ENCODE measurements at regions not wholly inside any gene's neighbourhood (a gene's known extent, or its start where the extent isn't known, plus 50 kb on each side); places are given as distances from the start of the nearest gene placed in this dataset.
"Not testable (repeated sequence)": the region's sequence is repeated elsewhere in the genome, so short reads cannot be mapped to it uniquely, and the experiment has no call there.

DNA sequence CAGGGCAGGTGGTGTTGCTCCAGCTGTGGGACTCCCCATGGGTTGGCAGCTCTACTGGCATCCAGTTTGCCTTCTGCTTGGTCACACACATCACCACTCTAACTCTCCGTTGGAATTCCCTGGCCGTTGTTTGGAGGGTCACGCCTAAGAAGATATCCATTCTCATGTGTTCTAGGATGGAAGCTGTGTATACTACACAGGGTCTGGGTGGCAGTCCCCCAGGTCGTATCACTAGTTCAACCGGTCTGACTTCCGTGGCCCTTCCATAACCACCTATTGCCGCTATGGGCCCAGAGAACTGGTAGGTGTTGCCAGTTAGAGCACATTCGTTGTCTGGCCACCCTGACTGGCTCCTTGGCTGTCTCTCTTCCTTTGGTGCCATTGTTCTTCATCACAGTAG, 456.3 kb downstream of the TMEM121 start:
- no peak for DNase-seq
- 67 to 70% methylated on average over 8 of the region's 8 CpGs for WGBS, 2 donors
- Histone ChIP-seq H3K4me3 (no peak overlapping the region), H3K4me1 (no peaks in the 10 kb centered on the region), H3K27ac (no peak overlapping the region), H3K27me3 (no peaks in the 10 kb centered on the region), H3K9me3 (no peaks in the 10 kb centered on the region), H3K36me3 (no peaks in the 10 kb centered on the region)
- ATAC-seq = no peak
- TF ChIP-seq CTCF (IDR thresholded peaks at IDR 0.05) = no peak
- FAIRE-seq = no peak
- intact Hi-C loops (cut with DNase I) = no loop called here

- no peak for ATAC-seq
- no peak for DNase-seq
- Histone ChIP-seq H3K36me3 (no peaks in the 10 kb centered on the region), H3K27ac (no peak overlapping the region), H3K27me3 (no peaks in the 10 kb centered on the region), H3K4me1 (no peaks in the 10 kb centered on the region), H3K4me3 (no peak overlapping the region), H3K9me3 (no peaks in the 10 kb centered on the region)
- intact Hi-C loops (cut with DNase I) = no loop called here
- 50 to 51% methylated on average over 2 of the region's 2 CpGs for WGBS, 2 donors
- FAIRE-seq = no peak
- no peak for TF ChIP-seq CTCF (IDR thresholded peaks at IDR 0.05)
These were observed 460.5 kb downstream of the TMEM121 start for GRCh38 chr14:105986894-105987284.

DNA sequence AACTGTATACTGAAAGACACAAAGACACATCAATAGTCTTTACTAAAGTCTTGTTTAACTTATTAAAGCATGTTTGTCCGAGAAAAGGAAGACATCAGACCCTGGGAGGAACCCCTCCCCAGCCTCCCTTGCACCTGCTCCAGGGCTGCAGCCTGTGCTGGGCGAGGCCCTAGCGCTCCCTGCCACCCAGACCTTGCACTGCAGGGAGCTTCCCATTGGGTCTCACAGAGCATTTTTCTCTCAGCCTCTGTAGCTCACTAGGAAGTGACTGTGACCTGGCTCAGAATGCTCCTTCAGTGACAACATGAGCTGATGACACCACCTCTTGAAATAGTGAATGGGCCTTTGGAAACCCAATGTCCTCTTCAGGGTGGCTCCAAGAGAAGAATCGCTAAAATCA, 461.2 kb downstream of the TMEM121 start:
- Histone ChIP-seq H3K27me3 (no peaks in the 10 kb centered on the region), H3K4me1 (no peaks in the 10 kb centered on the region), H3K9me3 (no peaks in the 10 kb centered on the region), H3K4me3 (no peak overlapping the region), H3K36me3 (no peaks in the 10 kb centered on the region), H3K27ac (no peak overlapping the region)
- intact Hi-C loops (cut with DNase I) = no loop called here
- whole genome bisulfite sequencing, 2 donors = 61 to 66% methylated on average over 4 of the region's 4 CpGs
- no peak for ATAC-seq
- no peak for TF ChIP-seq CTCF (IDR thresholded peaks at IDR 0.05)
- no peak for DNase-seq
- no peak for FAIRE-seq

DNA sequence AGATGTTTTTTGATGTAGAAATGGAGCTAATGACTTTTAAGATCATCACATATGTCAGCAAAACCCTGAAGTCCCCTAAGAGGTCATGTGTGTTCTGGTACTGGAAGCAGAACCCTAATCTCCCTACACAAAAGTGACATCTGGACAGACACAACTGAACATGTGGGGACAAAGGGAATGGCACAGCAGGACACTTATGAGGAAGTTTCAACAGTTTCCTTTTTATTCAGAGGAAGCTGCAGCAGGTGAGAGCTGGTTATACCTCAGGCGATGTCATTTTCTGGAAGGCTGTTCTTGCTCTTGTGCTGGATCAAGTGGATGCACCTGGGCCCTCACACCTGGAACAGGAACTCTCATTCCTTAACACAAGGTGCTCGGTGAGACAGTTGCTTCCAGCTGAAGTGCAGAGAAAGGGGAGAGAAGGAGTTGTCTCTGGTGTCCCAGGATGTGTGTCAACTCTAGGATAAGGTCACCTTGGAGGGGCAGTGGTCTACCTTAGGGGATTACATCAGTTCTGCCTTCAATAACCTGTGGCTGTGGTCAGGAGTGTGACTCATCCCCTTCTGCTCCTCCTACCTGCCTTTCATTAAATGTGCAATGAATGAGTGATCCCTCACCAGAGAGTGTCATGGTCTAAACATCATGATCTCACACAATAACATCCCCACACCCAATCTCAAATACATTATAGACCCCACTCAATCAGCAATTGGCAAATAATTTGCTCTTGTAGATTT, 463.4 kb downstream of the TMEM121 start:
- no peak for FAIRE-seq

DNA sequence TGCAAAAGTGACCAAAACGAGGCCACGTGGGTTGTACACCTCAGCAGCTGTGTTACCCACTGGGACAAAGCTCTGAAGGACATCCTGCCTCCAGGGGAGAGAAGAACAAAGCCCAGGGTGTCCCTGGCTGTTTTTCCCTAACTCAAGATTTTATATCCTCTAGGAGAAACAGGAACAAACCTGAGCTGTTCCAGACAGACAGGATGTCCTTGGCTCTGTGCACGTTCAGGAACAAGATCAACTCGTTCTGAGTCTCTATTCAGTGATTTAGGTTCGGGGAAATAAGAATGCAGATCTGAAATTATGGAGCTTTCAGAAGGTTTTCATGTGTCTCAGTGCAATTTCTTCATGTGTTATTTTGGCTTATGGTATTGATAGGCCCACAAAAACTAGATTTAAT, 465.3 kb downstream of the TMEM121 start:
- H3K4me1 ChIP-seq; H3K9me3 ChIP-seq; intact Hi-C loops (cut with DNase I); H3K36me3 ChIP-seq; H3K27me3 ChIP-seq; H3K4me3 ChIP-seq; ATAC-seq; DNase-seq; H3K27ac ChIP-seq; FAIRE-seq: not testable (repeated sequence)
- WGBS, 2 donors = 29 to 34% methylated on average over 5 of the region's 5 CpGs

More for the DNA sequence above, 463.4 kb downstream of the TMEM121 start:
- Histone ChIP-seq H3K27me3 (no peaks in the 10 kb centered on the region), H3K9me3 (no peaks in the 10 kb centered on the region), H3K27ac (no peak overlapping the region), H3K4me1 (no peaks in the 10 kb centered on the region), H3K36me3 (no peaks in the 10 kb centered on the region), H3K4me3 (no peak overlapping the region)
- no peak for TF ChIP-seq CTCF (IDR thresholded peaks at IDR 0.05)
- ATAC-seq = no peak
- DNase-seq = no peak
- intact Hi-C loops (cut with DNase I) = no loop called here
- WGBS, 2 donors = 64 to 67% methylated on average over 2 of the region's 2 CpGs
